ENCODE measurements at regions not wholly inside any gene's neighbourhood (a gene's known extent, or its start where the extent isn't known, plus 50 kb on each side); places are given as distances from the start of the nearest gene placed in this dataset.

GRCh38 chr22:48382197-48382596 lies 1445.5 kb downstream of the BRD1 start:
- no peak overlapping the region for H3K4me3 ChIP-seq (ENCODE audit: low read depth, low read length)
- no peak for TF ChIP-seq MAX (IDR thresholded peaks at IDR 0.05; ENCODE audit: low read depth, low read length)
- no peak for TF ChIP-seq CTCF (IDR thresholded peaks at IDR 0.05; ENCODE audit: low read depth, low read length)
- no peak for TF ChIP-seq POLR2A (IDR thresholded peaks at IDR 0.05; ENCODE audit: extremely low read depth, insufficient read length)
- TF ChIP-seq MYC (IDR thresholded peaks at IDR 0.05; ENCODE audit: low read depth, low read length), result no peak

GRCh38 chr22:48380016-48380665 lies 1447.5 kb downstream of the BRD1 start:
- TF ChIP-seq CTCF (IDR thresholded peaks at IDR 0.05; ENCODE audit: low read depth, low read length), result no peak
- TF ChIP-seq POLR2A (IDR thresholded peaks at IDR 0.05; ENCODE audit: extremely low read depth, insufficient read length), result no peak
- no peak for TF ChIP-seq MAX (IDR thresholded peaks at IDR 0.05; ENCODE audit: low read depth, low read length)
- TF ChIP-seq MYC (IDR thresholded peaks at IDR 0.05; ENCODE audit: low read depth, low read length), result no peak
- DNase-seq (ENCODE audit: low read depth), result no peak
- no peak overlapping the region for H3K4me3 ChIP-seq (ENCODE audit: low read depth, low read length)

More at GRCh38 chr22:48382197-48382596, 1445.5 kb downstream of the BRD1 start:
- DNase-seq (ENCODE audit: low read depth), result no peak

- TF ChIP-seq POLR2A (IDR thresholded peaks at IDR 0.05; ENCODE audit: extremely low read depth, insufficient read length) (no peak), MYC (IDR thresholded peaks at IDR 0.05; ENCODE audit: low read depth, low read length) (no peak), MAX (IDR thresholded peaks at IDR 0.05; ENCODE audit: low read depth, low read length) (no peak), CTCF (IDR thresholded peaks at IDR 0.05; ENCODE audit: low read depth, low read length) (no peak)
- DNase-seq (ENCODE audit: low read depth), result no peak
- no peak overlapping the region for H3K4me3 ChIP-seq (ENCODE audit: low read depth, low read length)
These were observed 1448.3 kb downstream of the BRD1 start for GRCh38 chr22:48379371-48379770.

GRCh38 chr22:48378673-48379072 lies 1449.0 kb downstream of the BRD1 start:
- no peak overlapping the region for H3K4me3 ChIP-seq (ENCODE audit: low read depth, low read length)
- no peak for DNase-seq (ENCODE audit: low read depth)
- TF ChIP-seq CTCF (IDR thresholded peaks at IDR 0.05; ENCODE audit: low read depth, low read length) (no peak), MYC (IDR thresholded peaks at IDR 0.05; ENCODE audit: low read depth, low read length) (no peak), POLR2A (IDR thresholded peaks at IDR 0.05; ENCODE audit: extremely low read depth, insufficient read length) (no peak), MAX (IDR thresholded peaks at IDR 0.05; ENCODE audit: low read depth, low read length) (no peak)

GRCh38 chr22:48376936-48377712 lies 1450.5 kb downstream of the BRD1 start:
- no peak for DNase-seq (ENCODE audit: low read depth)
- no peak overlapping the region for H3K4me3 ChIP-seq (ENCODE audit: low read depth, low read length)
- TF ChIP-seq CTCF (IDR thresholded peaks at IDR 0.05; ENCODE audit: low read depth, low read length), result no peak
- no peak for TF ChIP-seq MYC (IDR thresholded peaks at IDR 0.05; ENCODE audit: low read depth, low read length)
- no peak for TF ChIP-seq POLR2A (IDR thresholded peaks at IDR 0.05; ENCODE audit: extremely low read depth, insufficient read length)
- TF ChIP-seq MAX (IDR thresholded peaks at IDR 0.05; ENCODE audit: low read depth, low read length), result no peak

Measured in NB4 (cell line).